NCI-H345 (cell line): ENCODE measurements at regions not wholly inside any gene's neighbourhood (a gene's known extent, or its start where the extent isn't known, plus 50 kb on each side); places are given as distances from the start of the nearest gene placed in this dataset.
"Not testable (repeated sequence)": the region's sequence is repeated elsewhere in the genome, so short reads cannot be mapped to it uniquely, and the experiment has no call there.

Experiments used
- DNase-seq: peaks from one replicate; lab custom pipeline; 2025; lab: John Stamatoyannopoulos, UW

- DNase-seq, result no peak
Measured at GRCh38 chr2:156933645-156934225, 323.8 kb upstream of the GALNT5 start.

- DNase-seq, result peak; percentile 90
Measured at GRCh38 chr2:156935616-156936015, 321.9 kb upstream of the GALNT5 start.

GRCh38 chr2:156937430-156937829 is 320.1 kb upstream of the GALNT5 start:
- DNase-seq, result no peak

- DNase-seq, result no peak
Measured at GRCh38 chr2:156944871-156945270, 312.6 kb upstream of the GALNT5 start.

GRCh38 chr2:156947261-156947660 is 310.2 kb upstream of the GALNT5 start:
- DNase-seq, result no peak

- no peak for DNase-seq
Measured at GRCh38 chr2:156955701-156956100, 301.8 kb upstream of the GALNT5 start.

- DNase-seq, result no peak
Measured at GRCh38 chr2:156956161-156956560, 301.3 kb upstream of the GALNT5 start.

GRCh38 chr2:156958374-156958773 is 299.1 kb upstream of the GALNT5 start:
- no peak for DNase-seq

- DNase-seq, result no peak
Measured at GRCh38 chr2:156959481-156959880, 298.0 kb upstream of the GALNT5 start.

GRCh38 chr2:156982615-156983014 is 274.9 kb upstream of the GALNT5 start:
- no peak for DNase-seq

GRCh38 chr2:156986339-156986988 is 271.0 kb upstream of the GALNT5 start:
- DNase-seq, result no peak

GRCh38 chr2:156999661-157000060 is 257.8 kb upstream of the GALNT5 start:
- DNase-seq, result peak; percentile 67

GRCh38 chr2:157004789-157005188 is 252.7 kb upstream of the GALNT5 start:
- DNase-seq, result no peak

- DNase-seq, result no peak
Measured at GRCh38 chr2:157015015-157015575, 242.4 kb upstream of the GALNT5 start.

GRCh38 chr2:157023264-157023663 is 234.2 kb upstream of the GALNT5 start:
- DNase-seq, result not testable (repeated sequence)

- DNase-seq, result no peak
Measured at GRCh38 chr2:157024129-157024528, 233.4 kb upstream of the GALNT5 start.

GRCh38 chr2:157032017-157032416 is 225.5 kb upstream of the GALNT5 start:
- no peak for DNase-seq

- DNase-seq, result no peak
Measured at GRCh38 chr2:157036726-157037125, 220.8 kb upstream of the GALNT5 start.

- DNase-seq, result no peak
Measured at GRCh38 chr2:157043786-157044185, 213.7 kb upstream of the GALNT5 start.

- DNase-seq, result no peak
Measured at GRCh38 chr2:157046396-157046795, 211.1 kb upstream of the GALNT5 start.

- DNase-seq, result no peak
Measured at GRCh38 chr2:157052685-157053224, 204.8 kb upstream of the GALNT5 start.

GRCh38 chr2:157053876-157054275 is 203.6 kb upstream of the GALNT5 start:
- DNase-seq, result no peak

- peak; percentile 25 for DNase-seq
Measured at GRCh38 chr2:157055660-157056199, 201.8 kb upstream of the GALNT5 start.
